ENCODE measurements at regions not wholly inside any gene's neighbourhood (a gene's known extent, or its start where the extent isn't known, plus 50 kb on each side); places are given as distances from the start of the nearest gene placed in this dataset.

GRCh38 chr2:149824136-149824535 is 236.6 kb upstream of the MMADHC start:
- H3K27me3 ChIP-seq: no peaks in the 10 kb centered on the region
- no peak overlapping the region for H3K4me3 ChIP-seq
- no peak for DNase-seq (ENCODE audit: low read depth in 1 of 2, low spot score in 1 of 2)
- H3K4me1 ChIP-seq (ENCODE audit: low read depth): no peaks in the 10 kb centered on the region
- no peak for TF ChIP-seq CTCF (IDR thresholded peaks at IDR 0.05; ENCODE audit: low read depth, low read length)
- no peaks in the 10 kb centered on the region for H3K9me3 ChIP-seq (ENCODE audit: low read depth)
- H3K27ac ChIP-seq: no peak overlapping the region
- no peaks in the 10 kb centered on the region for H3K36me3 ChIP-seq

- H3K4me3 ChIP-seq: no peak overlapping the region
- no peaks in the 10 kb centered on the region for H3K36me3 ChIP-seq
- no peaks in the 10 kb centered on the region for H3K27me3 ChIP-seq
- no peak for DNase-seq (ENCODE audit: low read depth in 1 of 2, low spot score in 1 of 2)
- no peak overlapping the region for H3K27ac ChIP-seq
- H3K9me3 ChIP-seq (ENCODE audit: low read depth): no peaks in the 10 kb centered on the region
- no peaks in the 10 kb centered on the region for H3K4me1 ChIP-seq (ENCODE audit: low read depth)
- no peak for TF ChIP-seq CTCF (IDR thresholded peaks at IDR 0.05; ENCODE audit: low read depth, low read length)
Measured at GRCh38 chr2:149819356-149819957, 231.9 kb upstream of the MMADHC start.

GRCh38 chr2:149816756-149817551 is 229.4 kb upstream of the MMADHC start:
- Histone ChIP-seq H3K27me3 (no peaks in the 10 kb centered on the region), H3K4me1 (ENCODE audit: low read depth) (no peaks in the 10 kb centered on the region), H3K4me3 (no peak overlapping the region), H3K36me3 (no peaks in the 10 kb centered on the region), H3K9me3 (ENCODE audit: low read depth) (no peaks in the 10 kb centered on the region), H3K27ac (no peak overlapping the region)
- peak in 1 of 2 donors; percentile 29 for DNase-seq (ENCODE audit: low read depth in 1 of 2, low spot score in 1 of 2)
- no peak for TF ChIP-seq CTCF (IDR thresholded peaks at IDR 0.05; ENCODE audit: low read depth, low read length)

GRCh38 chr2:149815941-149816340 is 228.4 kb upstream of the MMADHC start:
- no peak for TF ChIP-seq CTCF (IDR thresholded peaks at IDR 0.05; ENCODE audit: low read depth, low read length)
- Histone ChIP-seq H3K4me3 (no peak overlapping the region), H3K27ac (no peak overlapping the region), H3K27me3 (no peaks in the 10 kb centered on the region), H3K4me1 (ENCODE audit: low read depth) (no peaks in the 10 kb centered on the region), H3K36me3 (no peaks in the 10 kb centered on the region), H3K9me3 (ENCODE audit: low read depth) (no peaks in the 10 kb centered on the region)
- no peak for DNase-seq (ENCODE audit: low read depth in 1 of 2, low spot score in 1 of 2)

- no peak for DNase-seq (ENCODE audit: low read depth in 1 of 2, low spot score in 1 of 2)
- no peaks in the 10 kb centered on the region for H3K27me3 ChIP-seq
- no peak overlapping the region for H3K27ac ChIP-seq
- no peaks in the 10 kb centered on the region for H3K36me3 ChIP-seq
- no peaks in the 10 kb centered on the region for H3K9me3 ChIP-seq (ENCODE audit: low read depth)
- no peak overlapping the region for H3K4me3 ChIP-seq
- no peaks in the 10 kb centered on the region for H3K4me1 ChIP-seq (ENCODE audit: low read depth)
- no peak for TF ChIP-seq CTCF (IDR thresholded peaks at IDR 0.05; ENCODE audit: low read depth, low read length)
Measured at GRCh38 chr2:149814901-149815300, 227.3 kb upstream of the MMADHC start.
